ENCODE measurements at regions not wholly inside any gene's neighbourhood (a gene's known extent, or its start where the extent isn't known, plus 50 kb on each side); places are given as distances from the start of the nearest gene placed in this dataset.

DNA sequence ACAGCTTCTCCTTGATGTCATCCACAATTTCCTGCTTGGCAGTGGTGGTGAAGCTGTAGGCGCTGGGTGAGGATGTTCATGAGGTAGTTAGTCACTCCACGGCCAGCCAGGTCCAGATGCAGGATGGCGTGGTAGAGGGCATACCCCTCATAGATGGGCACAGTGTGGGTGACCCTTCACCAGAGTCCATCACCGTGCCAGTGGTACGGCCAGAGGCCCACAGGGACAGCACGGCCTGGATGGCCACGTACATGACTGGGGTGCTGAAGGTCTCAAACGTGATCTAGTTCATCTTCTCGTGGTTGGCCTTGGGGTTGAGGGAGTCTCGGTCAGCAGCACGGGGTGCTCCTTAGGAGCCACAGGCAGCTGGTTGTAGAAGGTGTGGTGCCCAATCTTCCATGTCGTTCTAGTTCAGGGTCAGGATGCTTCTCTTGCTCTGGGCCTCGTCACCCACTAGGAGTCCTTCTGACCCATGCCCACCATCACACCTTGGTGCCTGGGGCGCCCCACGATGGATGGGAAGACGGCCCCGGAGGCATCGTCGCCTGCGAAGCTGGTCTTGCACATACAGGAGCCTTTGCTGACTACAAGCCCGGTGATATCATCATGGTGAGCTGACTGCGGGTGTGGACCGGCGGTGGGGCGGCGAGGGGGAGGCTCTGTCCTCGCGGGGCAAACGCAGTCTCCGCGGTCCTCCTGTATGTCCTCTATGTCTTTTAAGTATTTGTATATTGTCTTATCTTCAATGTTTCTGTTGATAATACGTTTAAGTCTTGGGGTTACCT, 1119.0 kb downstream of the NAALADL2 start:
- DNase-seq (ENCODE audit: extremely low read depth, insufficient read length) = no peak
- no peaks in the 10 kb centered on the region for H3K27me3 ChIP-seq (replicated peaks; ENCODE audit: control insufficient read depth, insufficient read depth, low read length)
- no peak overlapping the region for H3K4me3 ChIP-seq (replicated peaks; ENCODE audit: low read depth, low read length)
- H3K36me3 ChIP-seq (ENCODE audit: control insufficient read depth, insufficient read depth, low read length) = no peaks in the 10 kb centered on the region
- TF ChIP-seq, protein P1, sequence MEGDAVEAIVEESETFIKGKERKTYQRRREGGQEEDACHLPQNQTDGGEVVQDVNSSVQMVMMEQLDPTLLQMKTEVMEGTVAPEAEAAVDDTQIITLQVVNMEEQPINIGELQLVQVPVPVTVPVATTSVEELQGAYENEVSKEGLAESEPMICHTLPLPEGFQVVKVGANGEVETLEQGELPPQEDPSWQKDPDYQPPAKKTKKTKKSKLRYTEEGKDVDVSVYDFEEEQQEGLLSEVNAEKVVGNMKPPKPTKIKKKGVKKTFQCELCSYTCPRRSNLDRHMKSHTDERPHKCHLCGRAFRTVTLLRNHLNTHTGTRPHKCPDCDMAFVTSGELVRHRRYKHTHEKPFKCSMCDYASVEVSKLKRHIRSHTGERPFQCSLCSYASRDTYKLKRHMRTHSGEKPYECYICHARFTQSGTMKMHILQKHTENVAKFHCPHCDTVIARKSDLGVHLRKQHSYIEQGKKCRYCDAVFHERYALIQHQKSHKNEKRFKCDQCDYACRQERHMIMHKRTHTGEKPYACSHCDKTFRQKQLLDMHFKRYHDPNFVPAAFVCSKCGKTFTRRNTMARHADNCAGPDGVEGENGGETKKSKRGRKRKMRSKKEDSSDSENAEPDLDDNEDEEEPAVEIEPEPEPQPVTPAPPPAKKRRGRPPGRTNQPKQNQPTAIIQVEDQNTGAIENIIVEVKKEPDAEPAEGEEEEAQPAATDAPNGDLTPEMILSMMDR (IDR thresholded peaks at IDR 0.05; ENCODE audit: insufficient read depth, low read length, poor library complexity, severe bottlenecking) = no peak

DNA sequence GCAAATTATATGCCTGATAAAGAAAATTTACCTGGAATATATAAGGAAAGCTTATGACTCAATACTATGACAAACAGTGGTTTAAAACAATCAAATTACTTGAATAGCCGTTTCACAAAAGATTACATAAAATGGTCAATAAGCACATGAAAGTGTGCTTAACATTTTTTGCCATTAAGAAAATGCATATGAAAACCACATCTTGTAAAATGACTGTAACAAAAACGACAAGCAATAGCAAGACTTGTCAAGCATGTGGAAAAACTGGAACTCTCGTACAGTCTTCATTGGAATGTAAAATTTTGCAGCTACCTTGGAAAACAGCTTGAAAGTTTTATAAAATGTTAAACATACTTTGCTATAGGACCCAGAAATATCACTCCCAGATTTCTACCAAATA, 1110.3 kb downstream of the NAALADL2 start:
- Histone ChIP-seq H3K36me3 (ENCODE audit: control insufficient read depth, insufficient read depth, low read length) (no peaks in the 10 kb centered on the region), H3K27me3 (replicated peaks; ENCODE audit: control insufficient read depth, insufficient read depth, low read length) (no peaks in the 10 kb centered on the region), H3K4me3 (replicated peaks; ENCODE audit: low read depth, low read length) (no peak overlapping the region)
- DNase-seq (ENCODE audit: extremely low read depth, insufficient read length) = no peak
- TF ChIP-seq, protein P1 (IDR thresholded peaks at IDR 0.05; ENCODE audit: insufficient read depth, low read length, poor library complexity, severe bottlenecking) = no peak

DNA sequence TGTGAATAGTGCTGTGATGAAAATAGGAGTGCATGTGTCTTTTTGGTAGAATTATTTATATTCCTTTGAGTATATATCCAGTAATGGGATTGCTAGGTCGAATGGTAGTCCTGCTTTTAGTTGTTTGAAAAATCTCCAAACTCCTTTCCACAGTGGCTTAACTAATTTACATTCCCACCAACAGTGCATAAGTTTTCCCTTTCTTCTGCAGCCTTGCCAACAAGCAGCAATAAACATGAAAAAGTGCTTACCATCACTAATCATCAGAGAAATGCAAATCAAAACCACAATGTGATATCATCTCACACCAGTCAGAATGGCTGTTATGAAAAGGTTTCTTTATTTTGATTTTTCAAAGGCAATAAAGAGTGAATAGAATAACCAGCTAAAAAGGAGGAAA, 1105.9 kb downstream of the NAALADL2 start:
- TF ChIP-seq, protein P1 (IDR thresholded peaks at IDR 0.05; ENCODE audit: insufficient read depth, low read length, poor library complexity, severe bottlenecking) = no peak
- Histone ChIP-seq H3K36me3 (ENCODE audit: control insufficient read depth, insufficient read depth, low read length) (no peaks in the 10 kb centered on the region), H3K27me3 (replicated peaks; ENCODE audit: control insufficient read depth, insufficient read depth, low read length) (no peaks in the 10 kb centered on the region), H3K4me3 (replicated peaks; ENCODE audit: low read depth, low read length) (no peak overlapping the region)
- DNase-seq (ENCODE audit: extremely low read depth, insufficient read length) = no peak

DNA sequence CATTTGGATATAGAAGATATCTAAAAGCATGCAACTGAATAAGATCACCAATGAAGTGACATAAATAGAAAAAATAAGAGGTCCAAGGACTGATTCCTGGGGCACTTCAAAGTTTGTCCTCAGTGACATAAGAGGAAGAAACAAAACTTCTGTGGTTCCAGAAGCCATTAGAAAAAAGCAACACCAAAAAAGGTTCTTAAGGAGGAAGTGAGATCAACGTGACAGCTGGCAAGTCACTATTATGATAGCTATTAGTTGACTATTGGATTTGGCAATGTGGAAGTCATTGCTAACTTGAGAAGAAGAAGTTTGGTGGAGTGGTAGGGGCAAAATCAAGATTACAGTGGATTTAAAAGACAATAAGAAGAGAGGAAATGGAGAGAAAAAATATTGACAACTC, 1098.3 kb downstream of the NAALADL2 start:
- H3K27me3 ChIP-seq (replicated peaks; ENCODE audit: control insufficient read depth, insufficient read depth, low read length) = no peaks in the 10 kb centered on the region
- no peaks in the 10 kb centered on the region for H3K36me3 ChIP-seq (ENCODE audit: control insufficient read depth, insufficient read depth, low read length)
- TF ChIP-seq, protein P1 (IDR thresholded peaks at IDR 0.05; ENCODE audit: insufficient read depth, low read length, poor library complexity, severe bottlenecking) = no peak
- no peak overlapping the region for H3K4me3 ChIP-seq (replicated peaks; ENCODE audit: low read depth, low read length)
- no peak for DNase-seq (ENCODE audit: extremely low read depth, insufficient read length)

DNA sequence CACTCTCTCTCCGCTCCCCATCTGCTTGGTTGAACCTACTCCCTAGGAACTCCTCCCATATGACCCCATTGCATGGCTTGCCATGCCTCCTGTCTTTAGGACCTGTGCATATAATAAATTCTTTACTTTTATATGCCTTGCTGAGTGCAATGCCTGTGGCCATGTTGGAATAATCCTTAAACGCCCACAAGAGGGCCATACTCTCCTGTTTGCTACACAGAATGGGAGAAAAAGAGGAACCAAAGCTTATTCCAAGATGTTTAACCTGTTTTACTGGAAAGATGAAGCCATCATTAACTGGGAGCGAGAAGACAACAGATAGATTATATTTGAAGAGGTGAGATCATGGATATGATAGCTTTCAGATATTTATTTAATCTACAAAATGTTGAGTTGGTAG, 1097.8 kb downstream of the NAALADL2 start:
- no peak overlapping the region for H3K4me3 ChIP-seq (replicated peaks; ENCODE audit: low read depth, low read length)
- no peaks in the 10 kb centered on the region for H3K27me3 ChIP-seq (replicated peaks; ENCODE audit: control insufficient read depth, insufficient read depth, low read length)
- no peaks in the 10 kb centered on the region for H3K36me3 ChIP-seq (ENCODE audit: control insufficient read depth, insufficient read depth, low read length)
- TF ChIP-seq, protein P1 (IDR thresholded peaks at IDR 0.05; ENCODE audit: insufficient read depth, low read length, poor library complexity, severe bottlenecking) = no peak
- no peak for DNase-seq (ENCODE audit: extremely low read depth, insufficient read length)
